Activated naive CD4-positive, alpha-beta T cell treated with anti-CD3 and anti-CD28 coated beads, Interleukin-2, amount 10 ng/mL, durations not matched to agents 7 days and 5 days (primary cell): ENCODE measurements at regions not wholly inside any gene's neighbourhood (a gene's known extent, or its start where the extent isn't known, plus 50 kb on each side); places are given as distances from the start of the nearest gene placed in this dataset.

Experiments
- CTCF ChIA-PET: fragments of 350-600 bp; sonication (Branson Sonifier 250); formaldehyde crosslinking; loops from one replicate; lab custom pipeline; 2021; ENCODE audit warnings: antibody characterized with exemption; lab: Charles Lee
- DNase-seq: peaks from one replicate; pipeline ENCODE4 v3.0.0-alpha.2; 2020
- H3K27ac Mint-ChIP-seq: one replicate; pipeline ENCODE4 v1.8.0; 2021; ENCODE audit warnings: mild to moderate bottlenecking, moderate library complexity, mixed read lengths
- H3K27me3 Mint-ChIP-seq: one replicate; pipeline ENCODE4 v1.8.0; 2021; ENCODE audit warnings: mild to moderate bottlenecking, mixed read lengths
- H3K36me3 Mint-ChIP-seq: one replicate; pipeline ENCODE4 v1.8.0; 2021; ENCODE audit warnings: mixed read lengths
- H3K4me1 Mint-ChIP-seq: one replicate; pipeline ENCODE4 v1.8.0; 2021; ENCODE audit warnings: mixed read lengths
- H3K4me3 Mint-ChIP-seq: one replicate; pipeline ENCODE4 v1.8.0; 2021; ENCODE audit warnings: mild to moderate bottlenecking, moderate library complexity, mixed read lengths
- H3K9me3 Mint-ChIP-seq: one replicate; pipeline ENCODE4 v1.8.0; 2021; ENCODE audit warnings: mixed read lengths

- H3K4me1 Mint-ChIP-seq = no peaks in the 10 kb centered on the region
- H3K27ac Mint-ChIP-seq = no peak overlapping the region
- no peak for DNase-seq
- H3K27me3 Mint-ChIP-seq = no peaks in the 10 kb centered on the region
- no peaks in the 10 kb centered on the region for H3K9me3 Mint-ChIP-seq
- CTCF ChIA-PET = no interaction called here
- H3K4me3 Mint-ChIP-seq = no peak overlapping the region
- no peaks in the 10 kb centered on the region for H3K36me3 Mint-ChIP-seq
These were observed 643.6 kb upstream of the RORB start for GRCh38 chr9:73853549-73853948.

- DNase-seq = no peak
- Mint-ChIP-seq H3K27ac (no peak overlapping the region), H3K9me3 (peaks cover 3% of the 10 kb centered on the region), H3K4me1 (no peaks in the 10 kb centered on the region), H3K27me3 (no peaks in the 10 kb centered on the region), H3K36me3 (no peaks in the 10 kb centered on the region), H3K4me3 (no peak overlapping the region)
- CTCF ChIA-PET = no interaction called here
These were observed 641.9 kb upstream of the RORB start for GRCh38 chr9:73855206-73855605.

GRCh38 chr9:73863924-73864323 is 633.2 kb upstream of the RORB start:
- H3K27me3 Mint-ChIP-seq = no peaks in the 10 kb centered on the region
- H3K27ac Mint-ChIP-seq = no peak overlapping the region
- H3K4me3 Mint-ChIP-seq = no peak overlapping the region
- peaks cover 3% of the 10 kb centered on the region for H3K9me3 Mint-ChIP-seq
- no peak for DNase-seq
- H3K36me3 Mint-ChIP-seq = no peaks in the 10 kb centered on the region
- no peaks in the 10 kb centered on the region for H3K4me1 Mint-ChIP-seq
- CTCF ChIA-PET = no interaction called here

DNA sequence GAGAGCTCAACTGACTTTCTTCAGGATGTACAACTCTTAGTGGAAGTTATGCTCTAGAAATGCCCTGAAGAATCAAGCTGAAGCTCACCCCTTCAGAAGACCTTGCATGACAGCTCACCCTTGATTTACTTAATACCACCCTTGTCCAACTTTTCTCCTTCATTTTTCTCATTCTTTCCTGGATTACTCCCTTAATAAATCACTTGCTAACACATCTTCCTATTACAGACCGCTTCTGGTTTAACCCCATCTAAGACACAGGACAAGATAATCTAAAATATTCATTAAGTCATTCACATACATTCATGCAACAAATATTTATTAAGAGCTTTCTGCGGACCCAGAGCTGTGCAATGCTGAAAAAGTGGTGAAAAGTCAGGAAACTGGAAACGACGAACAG is 630.7 kb upstream of the RORB start:
- Mint-ChIP-seq H3K4me3 (no peak overlapping the region), H3K27ac (no peak overlapping the region), H3K9me3 (peaks cover 1% of the 10 kb centered on the region), H3K36me3 (no peaks in the 10 kb centered on the region), H3K4me1 (no peaks in the 10 kb centered on the region), H3K27me3 (no peaks in the 10 kb centered on the region)
- CTCF ChIA-PET = no interaction called here
- no peak for DNase-seq

DNA sequence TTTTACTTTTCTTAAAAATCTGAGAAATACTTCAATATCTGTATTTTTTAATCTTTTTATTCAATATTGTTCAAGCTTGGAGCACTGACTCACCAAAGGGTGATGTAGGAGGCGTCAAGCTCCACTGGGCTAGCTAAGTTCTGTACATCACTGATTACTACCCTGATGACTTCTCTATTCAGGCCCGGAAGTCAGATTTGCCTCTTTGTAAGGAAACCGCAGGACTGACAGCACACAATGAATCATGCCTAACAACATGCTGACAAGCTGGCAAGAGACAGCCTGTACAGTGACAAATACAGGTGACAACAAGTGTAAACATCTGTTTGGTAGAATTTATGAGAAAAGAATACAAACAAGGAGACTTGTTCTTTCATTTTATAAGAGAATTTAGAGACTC is 627.9 kb upstream of the RORB start:
- DNase-seq = no peak
- CTCF ChIA-PET = no interaction called here
- no peak overlapping the region for H3K4me3 Mint-ChIP-seq
- peaks cover 1% of the 10 kb centered on the region for H3K9me3 Mint-ChIP-seq
- no peaks in the 10 kb centered on the region for H3K4me1 Mint-ChIP-seq
- no peaks in the 10 kb centered on the region for H3K27me3 Mint-ChIP-seq
- no peak overlapping the region for H3K27ac Mint-ChIP-seq
- H3K36me3 Mint-ChIP-seq = no peaks in the 10 kb centered on the region

DNA sequence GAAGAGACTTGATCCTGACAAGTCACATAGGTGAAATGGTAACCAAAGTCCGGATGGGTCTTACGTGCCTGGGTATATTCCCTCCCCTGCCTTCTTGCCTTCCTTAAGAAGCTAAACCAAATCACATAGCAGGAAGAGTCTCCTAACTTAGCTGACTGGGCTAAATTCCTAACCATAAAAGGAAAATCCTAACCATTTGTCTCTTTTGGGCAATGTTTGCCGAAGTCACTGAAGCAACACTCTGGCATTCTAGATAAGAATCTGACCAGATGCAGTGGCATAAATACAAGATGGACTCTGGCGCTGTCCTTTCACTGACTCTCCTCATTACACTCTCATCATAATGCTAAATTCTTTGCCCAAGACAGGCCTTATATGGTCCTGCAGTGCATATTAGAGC is 625.5 kb upstream of the RORB start:
- H3K4me3 Mint-ChIP-seq = no peak overlapping the region
- no peak overlapping the region for H3K27ac Mint-ChIP-seq
- H3K4me1 Mint-ChIP-seq = no peaks in the 10 kb centered on the region
- CTCF ChIA-PET = no interaction called here
- H3K36me3 Mint-ChIP-seq = no peaks in the 10 kb centered on the region
- peaks cover 1% of the 10 kb centered on the region for H3K9me3 Mint-ChIP-seq
- no peak for DNase-seq
- H3K27me3 Mint-ChIP-seq = no peaks in the 10 kb centered on the region

DNA sequence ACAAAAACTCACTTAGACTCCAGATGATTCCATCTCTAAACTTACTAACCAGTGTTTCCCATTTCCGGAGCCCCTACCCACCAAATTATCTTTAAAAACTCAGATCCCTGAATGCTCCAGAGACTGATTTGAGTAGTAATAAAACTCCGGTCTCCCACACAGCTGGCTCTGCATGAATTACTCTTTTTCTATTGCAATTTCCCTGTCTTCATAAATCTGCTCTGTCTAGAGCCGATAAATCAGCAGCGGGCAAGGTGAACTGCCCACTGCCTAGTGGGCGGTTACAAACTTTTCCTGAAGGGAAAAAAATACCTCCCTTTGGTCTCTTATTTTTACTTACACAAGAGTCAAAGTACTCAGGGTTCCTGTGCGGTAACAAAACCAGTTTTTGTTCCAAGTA is 624.4 kb upstream of the RORB start:
- DNase-seq = no peak
- Mint-ChIP-seq H3K9me3 (no peaks in the 10 kb centered on the region), H3K4me1 (no peaks in the 10 kb centered on the region), H3K4me3 (no peak overlapping the region), H3K27me3 (no peaks in the 10 kb centered on the region), H3K36me3 (no peaks in the 10 kb centered on the region), H3K27ac (no peak overlapping the region)
- CTCF ChIA-PET = no interaction called here

DNA sequence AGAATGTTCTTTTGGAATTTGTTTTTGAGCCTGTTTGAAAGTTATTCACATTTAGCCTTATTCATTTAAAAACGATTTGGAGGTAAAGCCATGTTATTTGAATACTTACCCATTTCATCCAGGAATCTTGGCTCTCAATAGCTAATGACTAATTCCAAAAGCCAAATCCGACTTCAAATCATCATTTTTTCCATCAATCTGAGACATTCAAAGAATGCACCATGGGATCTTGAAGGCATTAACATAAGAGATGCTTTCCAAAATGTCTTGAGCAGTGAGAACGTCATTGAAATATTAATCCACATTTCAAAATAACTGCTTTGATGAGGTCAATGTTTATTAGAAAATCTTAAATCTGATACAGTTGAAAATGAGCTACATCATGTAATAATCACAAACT is 617.0 kb upstream of the RORB start:
- Mint-ChIP-seq H3K27me3 (no peaks in the 10 kb centered on the region), H3K36me3 (no peaks in the 10 kb centered on the region), H3K9me3 (peaks cover 3% of the 10 kb centered on the region), H3K4me1 (no peaks in the 10 kb centered on the region), H3K27ac (no peak overlapping the region), H3K4me3 (no peak overlapping the region)
- CTCF ChIA-PET = no interaction called here
- DNase-seq = no peak

DNA sequence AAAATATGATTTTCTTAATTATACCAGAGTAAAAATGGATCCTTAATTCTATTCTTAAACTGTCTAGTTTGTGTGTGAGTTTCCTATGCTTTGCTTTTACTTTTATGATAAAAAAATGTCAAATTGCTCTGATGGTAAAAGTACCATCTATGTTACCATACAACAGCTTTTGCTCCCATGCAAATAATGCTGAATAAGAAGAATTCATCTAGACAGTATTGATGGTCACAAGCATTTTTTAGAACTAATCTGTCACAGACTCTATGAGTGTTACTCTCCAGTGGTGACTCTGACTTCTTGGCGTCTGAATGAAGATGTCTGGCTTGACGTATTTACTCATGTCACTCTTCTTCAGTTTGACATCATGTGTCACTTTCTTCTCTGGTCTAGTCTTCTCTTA is 608.1 kb upstream of the RORB start:
- CTCF ChIA-PET = no interaction called here
- Mint-ChIP-seq H3K36me3 (no peaks in the 10 kb centered on the region), H3K27me3 (no peaks in the 10 kb centered on the region), H3K4me3 (no peak overlapping the region), H3K4me1 (no peaks in the 10 kb centered on the region), H3K27ac (no peak overlapping the region), H3K9me3 (peaks cover 3% of the 10 kb centered on the region)
- no peak for DNase-seq

GRCh38 chr9:73890685-73891277 is 606.4 kb upstream of the RORB start:
- H3K27me3 Mint-ChIP-seq = no peaks in the 10 kb centered on the region
- no peaks in the 10 kb centered on the region for H3K36me3 Mint-ChIP-seq
- H3K27ac Mint-ChIP-seq = no peak overlapping the region
- H3K9me3 Mint-ChIP-seq = no peaks in the 10 kb centered on the region
- H3K4me3 Mint-ChIP-seq = no peak overlapping the region
- DNase-seq = no peak
- CTCF ChIA-PET = no interaction called here
- H3K4me1 Mint-ChIP-seq = no peaks in the 10 kb centered on the region

DNA sequence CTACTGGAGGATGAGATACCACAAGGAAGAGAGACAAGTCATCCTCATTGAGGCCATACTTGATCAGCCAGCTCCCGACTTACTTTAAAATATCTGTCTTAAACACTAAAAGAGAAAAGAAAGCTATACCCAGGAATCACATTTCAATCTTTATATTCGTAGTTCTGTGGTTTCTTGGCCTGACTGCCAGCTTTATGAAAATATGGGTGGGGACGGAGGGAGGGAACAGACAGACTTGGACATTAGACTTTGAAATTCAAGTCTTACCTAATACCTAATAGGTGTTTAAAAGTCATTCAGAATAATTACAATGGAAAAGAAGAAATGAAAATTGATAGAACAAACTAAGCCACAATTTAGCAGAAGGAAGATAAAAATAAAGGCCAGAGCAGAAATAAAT is 604.8 kb upstream of the RORB start:
- CTCF ChIA-PET = no interaction called here

DNA sequence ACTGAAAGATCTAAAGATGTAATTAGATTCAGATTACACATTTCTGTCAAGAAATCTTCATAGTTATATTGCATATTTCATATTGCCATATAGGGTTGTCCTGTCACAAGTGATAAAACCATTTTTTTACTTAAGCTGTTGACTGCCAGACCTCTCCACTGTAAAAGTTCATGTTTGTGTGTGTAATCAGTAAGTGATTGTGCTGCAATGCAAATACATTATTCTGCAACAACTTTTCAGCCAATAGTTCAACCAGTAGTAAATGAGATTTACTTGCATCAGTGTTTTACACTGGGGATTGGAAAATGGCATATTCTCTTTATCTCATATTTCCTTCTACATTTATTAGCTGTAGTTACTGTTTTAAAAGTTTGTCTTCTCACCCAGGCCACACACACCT is 603.9 kb upstream of the RORB start:
- no peak for DNase-seq
- no peak overlapping the region for H3K27ac Mint-ChIP-seq
- H3K36me3 Mint-ChIP-seq = no peaks in the 10 kb centered on the region
- H3K27me3 Mint-ChIP-seq = no peaks in the 10 kb centered on the region
- peaks cover 4% of the 10 kb centered on the region for H3K9me3 Mint-ChIP-seq
- CTCF ChIA-PET = no interaction called here
- H3K4me3 Mint-ChIP-seq = no peak overlapping the region
- H3K4me1 Mint-ChIP-seq = no peaks in the 10 kb centered on the region

More for the DNA sequence above, 604.8 kb upstream of the RORB start:
- Mint-ChIP-seq H3K27ac (no peak overlapping the region), H3K4me1 (no peaks in the 10 kb centered on the region), H3K9me3 (peaks cover 4% of the 10 kb centered on the region), H3K27me3 (no peaks in the 10 kb centered on the region), H3K4me3 (no peak overlapping the region), H3K36me3 (no peaks in the 10 kb centered on the region)
- no peak for DNase-seq

DNA sequence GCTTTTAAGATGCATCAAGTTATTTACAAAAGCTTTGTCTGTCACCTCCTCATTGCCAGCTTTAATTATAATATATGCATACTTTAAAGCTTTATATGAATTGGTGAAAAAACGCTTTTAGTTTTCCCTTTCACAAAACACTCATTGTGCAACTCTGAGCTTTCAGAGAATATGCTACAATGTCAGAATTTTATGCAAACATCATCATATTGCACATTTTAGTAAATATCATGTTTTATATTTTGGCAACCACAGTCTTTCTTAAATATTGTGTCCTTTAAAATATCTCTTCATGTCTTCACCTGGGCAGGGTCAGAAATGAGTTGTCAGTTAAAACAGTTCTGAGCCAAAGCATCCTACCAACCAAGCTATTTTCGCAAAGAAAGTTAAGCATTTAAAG is 601.1 kb upstream of the RORB start:
- H3K4me1 Mint-ChIP-seq = no peaks in the 10 kb centered on the region
- no peaks in the 10 kb centered on the region for H3K36me3 Mint-ChIP-seq
- H3K9me3 Mint-ChIP-seq = peaks cover 4% of the 10 kb centered on the region
- no peak for DNase-seq
- no peak overlapping the region for H3K27ac Mint-ChIP-seq
- CTCF ChIA-PET = no interaction called here
- H3K27me3 Mint-ChIP-seq = no peaks in the 10 kb centered on the region
- no peak overlapping the region for H3K4me3 Mint-ChIP-seq

DNA sequence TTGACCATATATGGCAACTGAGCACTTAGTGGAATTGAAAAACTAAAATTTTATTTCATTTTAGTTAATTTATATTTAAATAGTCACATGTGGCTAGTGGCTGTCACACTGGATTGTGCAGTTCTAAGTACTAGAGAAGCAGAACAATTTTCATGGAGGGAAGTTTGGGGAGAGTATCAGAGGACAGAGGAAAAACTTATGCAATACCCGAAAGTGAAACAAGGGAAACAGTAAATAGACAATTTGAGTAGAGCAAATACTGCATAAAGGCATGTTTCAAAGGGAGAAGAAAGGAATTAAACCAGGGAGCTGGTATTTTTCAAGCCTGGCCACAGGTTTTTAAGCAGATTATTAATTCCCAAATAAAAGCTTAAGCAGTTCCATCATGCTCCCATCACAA is 590.5 kb upstream of the RORB start:
- H3K4me3 Mint-ChIP-seq = no peak overlapping the region
- no peaks in the 10 kb centered on the region for H3K27me3 Mint-ChIP-seq
- CTCF ChIA-PET = no interaction called here
- H3K36me3 Mint-ChIP-seq = no peaks in the 10 kb centered on the region
- H3K9me3 Mint-ChIP-seq = no peaks in the 10 kb centered on the region
- no peak for DNase-seq
- H3K4me1 Mint-ChIP-seq = no peaks in the 10 kb centered on the region
- H3K27ac Mint-ChIP-seq = no peak overlapping the region

DNA sequence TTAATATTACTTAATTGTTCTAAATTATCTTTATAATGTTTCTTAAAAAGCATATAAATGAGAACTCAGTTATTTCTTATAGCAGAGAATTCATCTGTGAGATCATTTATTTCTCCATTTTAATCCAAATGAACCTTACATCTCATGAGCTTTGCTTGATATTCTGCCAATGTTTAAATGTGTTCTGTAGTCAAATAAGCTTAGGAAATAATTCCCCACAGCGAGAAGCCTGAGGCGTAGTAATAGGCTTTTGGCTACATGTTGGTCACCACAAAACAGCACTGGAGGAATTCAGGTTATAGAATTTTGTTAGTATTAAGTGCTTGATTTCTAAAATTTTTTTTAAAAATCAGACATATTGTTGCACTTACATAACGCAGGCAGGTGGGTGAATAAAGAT is 585.3 kb upstream of the RORB start:
- H3K27me3 Mint-ChIP-seq = no peaks in the 10 kb centered on the region
- H3K4me3 Mint-ChIP-seq = no peak overlapping the region
- H3K27ac Mint-ChIP-seq = no peak overlapping the region
- no peaks in the 10 kb centered on the region for H3K36me3 Mint-ChIP-seq
- no peaks in the 10 kb centered on the region for H3K9me3 Mint-ChIP-seq
- H3K4me1 Mint-ChIP-seq = no peaks in the 10 kb centered on the region
- CTCF ChIA-PET = no interaction called here
- DNase-seq = no peak
